ENCODE measurements at regions not wholly inside any gene's neighbourhood (a gene's known extent, or its start where the extent isn't known, plus 50 kb on each side); places are given as distances from the start of the nearest gene placed in this dataset.

DNA sequence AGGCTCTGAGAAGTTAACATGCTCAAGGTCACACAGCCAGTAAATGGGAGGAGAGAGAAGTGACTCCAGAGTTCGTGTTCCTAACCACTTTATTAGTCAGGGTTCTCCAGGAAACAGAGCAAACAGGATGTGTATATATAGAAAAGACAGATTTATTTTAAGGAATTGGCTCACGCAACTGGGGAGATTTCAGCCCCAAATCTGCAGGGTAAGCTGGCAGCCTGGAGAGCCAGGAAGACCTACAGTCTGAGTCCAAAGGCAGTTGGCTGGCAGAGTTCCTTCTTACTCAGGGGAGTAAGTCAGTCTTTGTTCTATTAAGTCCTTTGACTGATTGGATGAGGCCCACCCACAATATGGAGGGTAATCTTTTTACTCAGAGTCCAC is 118.2 kb upstream of the PROK2 start:
- ChIA-PET CTCF (ENCODE audit: partially characterized antibody) (interaction anchor here (0.6 to 1.8 kb wide), 5 partner anchors 11 to 196 kb away, joined by 3 to 4 read pairs (median 3); no protein-coding TSS in a partner anchor), POLR2A (ENCODE audit: partially characterized antibody) (no interaction called here)
- Histone ChIP-seq H3K4me2 (ENCODE audit: insufficient read depth in 1 of 2, low read depth in 2 of 2, low read length in 2 of 2) (no peak overlapping the region), H3K9me3 (ENCODE audit: insufficient read depth in 2 of 2, low read depth in 1 of 2, low read length in 1 of 2) (no peaks in the 10 kb centered on the region), H3K79me1 (ENCODE audit: low read depth, low read length) (no peaks in the 10 kb centered on the region), H3K23ac (ENCODE audit: insufficient read length) (no peak overlapping the region), H3K27me3 (replicated peaks in 1 of 4; ENCODE audit: control insufficient read depth in 3 of 4, extremely low read depth in 1 of 4, insufficient read depth in 3 of 4, low read length in 3 of 4) (peaks cover 0 to 1% (median 0%) of the 10 kb centered on the region in 4 experiments; a peak in 1 of 7 replicates), H2BK5ac (ENCODE audit: low read depth, low read length) (no peak overlapping the region), H2BK12ac (ENCODE audit: low read depth, low read length) (no peak overlapping the region), H3K79me2 (ENCODE audit: control insufficient read depth in 1 of 2, insufficient read depth in 2 of 2, low read length in 2 of 2) (no peaks in the 10 kb centered on the region), H3K4me3 (ENCODE audit: extremely low read depth in 1 of 4, insufficient read depth in 2 of 4, low read depth in 3 of 4, low read length in 4 of 4) (no peak overlapping the region), H3K27ac (ENCODE audit: low read depth, low read length) (no peak overlapping the region), H3K4ac (replicated peaks; ENCODE audit: insufficient read length, low read depth, low read length) (no peak overlapping the region), H3K56ac (replicated peaks; ENCODE audit: insufficient read length, low read depth, low read length) (no peak overlapping the region), H2BK15ac (ENCODE audit: low read length) (no peak overlapping the region), H2AFZ (ENCODE audit: low read length) (no peak overlapping the region), H2AK5ac (ENCODE audit: low read depth, low read length) (no peak overlapping the region), H4K8ac (ENCODE audit: extremely low read depth, insufficient read depth, low read length) (no peak overlapping the region), H2BK120ac (replicated peaks; ENCODE audit: low read depth, low read length) (no peak overlapping the region), H4K5ac (ENCODE audit: insufficient read length, low read depth, low read length) (no peak overlapping the region), H3K4me1 (replicated peaks in 1 of 4; ENCODE audit: control insufficient read depth in 3 of 4, insufficient read depth in 4 of 4, low read length in 3 of 4) (peaks cover 0 to 3% (median 0%) of the 10 kb centered on the region in 4 experiments; a peak in 2 of 7 replicates), H4K91ac (replicated peaks; ENCODE audit: insufficient read length, low read length) (no peak overlapping the region), H3K18ac (ENCODE audit: extremely low read depth, low read length) (no peak overlapping the region), H4K20me1 (replicated peaks in 1 of 2; ENCODE audit: control insufficient read depth in 1 of 2, insufficient read depth in 2 of 2, low read length in 2 of 2) (no peaks in the 10 kb centered on the region), H2BK20ac (ENCODE audit: low read length) (no peak overlapping the region), H3K14ac (ENCODE audit: insufficient read length) (no peak overlapping the region), H3K23me2 (ENCODE audit: low read depth, low read length) (no peaks in the 10 kb centered on the region), H3K9ac (replicated peaks in 1 of 4; ENCODE audit: extremely low read depth in 1 of 4, low read depth in 3 of 4, low read length in 3 of 4) (no peak overlapping the region), H3K36me3 (ENCODE audit: control insufficient read depth in 2 of 4, insufficient read depth in 4 of 4, low read length in 3 of 4) (no peaks in the 10 kb centered on the region)
- WGBS, 2 experiments (ENCODE audit: extremely low coverage in 1 of 2, insufficient coverage in 1 of 2, insufficient read length in 1 of 2, insufficient replicate concordance in 2 of 2, low coverage in 1 of 2, low lambda C conversion rate in 2 of 2, missing lambda C conversion rate in 1 of 2) = 44% methylated on average over 2 of the region's 2 CpGs; no CpG with 5 or more reads in 1 of the 2 experiments
- DNase-seq (ENCODE audit: low read depth in 1 of 2, low spot score in 2 of 2) (no peak), FAIRE-seq (no peak)
- TF ChIP-seq CEBPB (IDR thresholded peaks at IDR 0.05; ENCODE audit: low read depth, low read length) (no peak), TEAD4 (IDR thresholded peaks at IDR 0.05; ENCODE audit: low read depth, low read length) (no peak), BACH1 (IDR thresholded peaks at IDR 0.05; ENCODE audit: low read length) (no peak), SIX5 (IDR thresholded peaks at IDR 0.05; ENCODE audit: low read depth, low read length) (no peak)

All from H1 (cell line).